PFSK-1 (cell line): ENCODE measurements at regions not wholly inside any gene's neighbourhood (a gene's known extent, or its start where the extent isn't known, plus 50 kb on each side); places are given as distances from the start of the nearest gene placed in this dataset.

Source experiments
- TAF1 ChIP-seq: IDR thresholded peaks from 2 replicates; pipeline ENCODE4 v1.6.1; 2012; ENCODE audit warnings: low read length, control low read depth, borderline replicate concordance; ENCODE audit not compliant: insufficient read depth
- TF ChIP-seq, protein P1 (sequence below), 2 experiments: IDR thresholded peaks; 2 replicates each; pipeline versions ENCODE4 v1.6.1 to v1.8.0; 2011 to 2012; ENCODE audit warnings: low read depth in 2 of 2, low read length in 2 of 2, control low read depth in 1 of 2, inconsistent platforms in 1 of 2, mild to moderate bottlenecking in 1 of 2, moderate library complexity in 1 of 2; ENCODE audit not compliant: insufficient read depth in 1 of 2

DNA sequence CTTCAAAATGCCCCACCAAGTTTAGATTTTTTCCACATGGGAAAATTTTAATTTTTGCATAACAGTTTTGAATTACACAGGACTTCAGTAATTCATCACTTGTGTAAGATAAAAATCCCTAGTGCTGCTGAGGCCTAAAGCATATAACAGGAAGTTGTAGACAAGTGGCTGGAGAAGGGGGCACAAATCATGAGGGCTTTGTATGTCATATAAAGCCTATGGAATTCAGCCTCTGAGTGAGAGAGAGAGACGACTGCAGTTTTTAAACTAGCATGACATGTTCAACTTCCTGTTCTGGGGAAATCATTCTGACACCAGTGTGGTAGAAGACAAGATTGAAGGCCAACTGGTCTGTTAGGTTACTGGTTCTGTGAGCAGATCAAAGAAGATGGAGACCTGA, 187.3 kb upstream of the CHST9 start:
- no peak for TF ChIP-seq TAF1
- TF ChIP-seq, protein P1, sequence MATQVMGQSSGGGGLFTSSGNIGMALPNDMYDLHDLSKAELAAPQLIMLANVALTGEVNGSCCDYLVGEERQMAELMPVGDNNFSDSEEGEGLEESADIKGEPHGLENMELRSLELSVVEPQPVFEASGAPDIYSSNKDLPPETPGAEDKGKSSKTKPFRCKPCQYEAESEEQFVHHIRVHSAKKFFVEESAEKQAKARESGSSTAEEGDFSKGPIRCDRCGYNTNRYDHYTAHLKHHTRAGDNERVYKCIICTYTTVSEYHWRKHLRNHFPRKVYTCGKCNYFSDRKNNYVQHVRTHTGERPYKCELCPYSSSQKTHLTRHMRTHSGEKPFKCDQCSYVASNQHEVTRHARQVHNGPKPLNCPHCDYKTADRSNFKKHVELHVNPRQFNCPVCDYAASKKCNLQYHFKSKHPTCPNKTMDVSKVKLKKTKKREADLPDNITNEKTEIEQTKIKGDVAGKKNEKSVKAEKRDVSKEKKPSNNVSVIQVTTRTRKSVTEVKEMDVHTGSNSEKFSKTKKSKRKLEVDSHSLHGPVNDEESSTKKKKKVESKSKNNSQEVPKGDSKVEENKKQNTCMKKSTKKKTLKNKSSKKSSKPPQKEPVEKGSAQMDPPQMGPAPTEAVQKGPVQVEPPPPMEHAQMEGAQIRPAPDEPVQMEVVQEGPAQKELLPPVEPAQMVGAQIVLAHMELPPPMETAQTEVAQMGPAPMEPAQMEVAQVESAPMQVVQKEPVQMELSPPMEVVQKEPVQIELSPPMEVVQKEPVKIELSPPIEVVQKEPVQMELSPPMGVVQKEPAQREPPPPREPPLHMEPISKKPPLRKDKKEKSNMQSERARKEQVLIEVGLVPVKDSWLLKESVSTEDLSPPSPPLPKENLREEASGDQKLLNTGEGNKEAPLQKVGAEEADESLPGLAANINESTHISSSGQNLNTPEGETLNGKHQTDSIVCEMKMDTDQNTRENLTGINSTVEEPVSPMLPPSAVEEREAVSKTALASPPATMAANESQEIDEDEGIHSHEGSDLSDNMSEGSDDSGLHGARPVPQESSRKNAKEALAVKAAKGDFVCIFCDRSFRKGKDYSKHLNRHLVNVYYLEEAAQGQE (IDR thresholded peaks at IDR 0.05; ENCODE audit: insufficient read depth in 1 of 2, low read depth in 2 of 2, low read length in 2 of 2), result no peak
